Ectodermal cell (in vitro differentiated cells): ENCODE measurements at regions not wholly inside any gene's neighbourhood (a gene's known extent, or its start where the extent isn't known, plus 50 kb on each side); places are given as distances from the start of the nearest gene placed in this dataset.
A peak's percentile ranks its signal among the peaks of the same experiment; 100 is the strongest.

Experiments used
- H3K27ac ChIP-seq: 2 replicates; pipeline ENCODE4 v1.7.0; 2013; ENCODE audit warnings: mild to moderate bottlenecking, low read depth, low read length; ENCODE audit not compliant: insufficient read depth, poor library complexity, severe bottlenecking
- H3K27me3 ChIP-seq: 2 replicates; pipeline ENCODE4 v1.7.0; 2013; ENCODE audit warnings: mild to moderate bottlenecking, low read length; ENCODE audit not compliant: insufficient read depth, control insufficient read depth, poor library complexity, severe bottlenecking
- H3K36me3 ChIP-seq: one replicate; pipeline ENCODE4 v1.7.0; 2013; ENCODE audit warnings: low read length; ENCODE audit not compliant: control insufficient read depth, insufficient read depth
- H3K4me1 ChIP-seq: one replicate; pipeline ENCODE4 v1.7.0; 2013; ENCODE audit warnings: low read length; ENCODE audit not compliant: control insufficient read depth, insufficient read depth
- H3K4me3 ChIP-seq: 2 replicates; pipeline ENCODE4 v1.7.0; 2013; ENCODE audit warnings: low read depth, low read length, control low read depth; ENCODE audit not compliant: insufficient read depth
- H3K9me3 ChIP-seq: 2 replicates; pipeline ENCODE4 v1.7.0; 2013; ENCODE audit warnings: mild to moderate bottlenecking, low read length, moderate library complexity; ENCODE audit not compliant: control insufficient read depth
- WGBS, 2 experiments: methylation state at CpG; one replicate each; pipeline ENCODE4 v1.1.7; 2013; ENCODE audit warnings: missing lambda C conversion rate in 2 of 2; 5-methylcytosine and 5-hydroxymethylcytosine counted together

DNA sequence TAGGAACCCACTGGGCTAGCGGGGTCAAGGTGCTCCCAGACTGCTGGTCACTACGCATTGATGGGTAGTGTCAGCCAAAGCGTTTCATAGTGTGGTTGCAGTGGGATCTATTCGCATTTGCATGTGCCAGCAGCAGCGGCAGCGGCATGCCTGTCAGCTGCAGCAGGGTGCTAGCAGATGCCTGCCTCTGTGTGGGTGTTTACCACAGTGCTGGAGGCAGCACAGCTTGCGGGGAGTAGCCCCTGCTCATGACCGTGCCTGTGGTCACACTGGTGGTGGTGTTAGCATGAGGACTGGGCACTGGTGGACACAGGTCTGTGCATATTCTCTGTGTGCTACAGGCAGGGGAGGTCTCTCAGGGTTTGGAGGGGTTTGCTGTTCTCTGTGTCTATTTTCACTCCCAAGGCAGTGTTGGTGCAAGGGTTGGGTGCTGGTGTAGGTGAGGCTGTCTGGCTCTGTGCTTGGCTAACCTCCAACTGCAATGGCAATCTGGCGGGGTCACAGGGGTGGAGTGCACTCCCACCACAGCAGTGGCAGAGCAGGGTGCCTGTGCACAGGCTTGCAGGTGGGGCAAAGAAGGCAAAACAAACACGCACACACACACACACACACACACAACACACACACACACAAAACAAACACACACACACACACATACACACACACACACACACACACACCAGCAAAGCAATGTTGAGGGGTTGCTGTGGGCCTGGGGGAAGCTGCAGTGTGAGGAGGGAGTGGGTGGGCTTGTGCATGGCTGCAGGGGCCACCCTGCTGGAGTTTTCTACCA is 184.4 kb downstream of the GLUD2 start:
- WGBS, 2 experiments: 80 to 89% methylated on average over 9 of the region's 10 CpGs
- Histone ChIP-seq H3K27me3 (no peaks in the 10 kb centered on the region), H3K27ac (no peak overlapping the region), H3K36me3 (no peaks in the 10 kb centered on the region), H3K4me3 (no peak overlapping the region), H3K9me3 (no peaks in the 10 kb centered on the region), H3K4me1 (no peaks in the 10 kb centered on the region)

DNA sequence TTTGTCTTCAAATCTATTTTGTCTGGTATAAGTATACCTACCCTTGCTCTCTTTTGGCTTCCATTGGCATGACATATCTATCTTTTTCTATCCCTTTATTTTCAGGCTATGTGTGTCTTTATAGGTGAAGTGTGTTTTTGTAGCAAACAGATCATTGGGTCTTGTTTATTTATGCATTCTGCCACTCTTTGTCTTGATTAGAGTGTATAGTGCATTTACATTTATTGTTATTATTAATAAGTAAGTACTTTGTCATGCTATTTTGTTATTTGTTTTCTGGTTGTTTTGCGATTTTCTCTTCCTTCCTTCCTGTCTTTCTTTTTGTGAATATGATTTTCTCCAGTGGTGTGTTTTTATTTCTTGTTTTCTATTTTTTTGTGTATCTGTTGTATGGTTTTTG is 188.6 kb downstream of the GLUD2 start:
- Histone ChIP-seq H3K9me3 (no peaks in the 10 kb centered on the region), H3K27ac (no peak overlapping the region), H3K36me3 (no peaks in the 10 kb centered on the region), H3K4me1 (no peaks in the 10 kb centered on the region), H3K4me3 (no peak overlapping the region), H3K27me3 (no peaks in the 10 kb centered on the region)
- WGBS, 2 experiments: no CpG with 5 or more reads among the region's 1 CpG

DNA sequence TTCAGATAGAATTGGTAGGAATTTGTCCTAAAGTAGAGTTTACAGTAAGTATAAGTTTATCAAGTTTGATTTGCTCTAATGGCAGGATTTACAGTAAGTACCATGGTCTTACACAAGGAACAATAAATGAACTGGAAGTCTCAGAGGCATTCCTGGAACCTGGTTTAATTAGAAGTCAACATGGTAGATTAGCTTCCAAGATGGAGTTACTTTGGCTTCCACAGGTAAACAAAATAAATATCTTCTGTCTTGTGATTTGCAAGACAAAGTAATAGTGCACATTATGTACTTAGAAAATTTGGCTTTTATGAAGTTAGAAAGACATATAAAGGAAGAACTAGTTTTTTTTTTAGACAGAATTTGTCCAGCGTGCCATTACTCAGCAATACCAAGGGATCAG is 190.7 kb downstream of the GLUD2 start:
- H3K9me3 ChIP-seq: no peaks in the 10 kb centered on the region
- no peaks in the 10 kb centered on the region for H3K36me3 ChIP-seq
- no peak overlapping the region for H3K4me3 ChIP-seq
- no peaks in the 10 kb centered on the region for H3K27me3 ChIP-seq
- no peaks in the 10 kb centered on the region for H3K4me1 ChIP-seq
- WGBS, 2 experiments: 100% methylated on average over 1 of the region's 1 CpG
- no peak overlapping the region for H3K27ac ChIP-seq

DNA sequence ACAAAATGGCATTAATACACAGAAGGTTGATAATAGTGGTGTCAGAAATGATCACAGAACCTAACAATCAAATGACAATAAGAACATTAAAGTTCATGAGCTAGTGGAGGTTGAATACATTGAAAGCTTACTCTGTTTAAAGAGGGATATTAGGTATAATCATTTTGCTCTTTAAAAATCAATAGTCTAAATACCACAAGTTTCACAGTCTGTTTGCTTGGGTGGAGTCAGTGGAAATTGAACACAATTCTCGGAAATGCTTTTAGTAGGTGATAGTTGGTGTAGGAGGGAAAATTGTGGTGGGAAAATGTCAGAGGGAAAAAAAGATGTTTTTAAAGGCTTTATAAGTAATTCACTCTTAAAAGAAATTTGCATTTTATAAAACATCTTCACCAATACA is 197.1 kb downstream of the GLUD2 start:
- no peaks in the 10 kb centered on the region for H3K27me3 ChIP-seq
- H3K4me1 ChIP-seq: no peaks in the 10 kb centered on the region
- WGBS, 2 experiments: 100% methylated on average over 1 of the region's 1 CpG
- no peak overlapping the region for H3K4me3 ChIP-seq
- no peaks in the 10 kb centered on the region for H3K36me3 ChIP-seq
- H3K27ac ChIP-seq: no peak overlapping the region
- H3K9me3 ChIP-seq: no peaks in the 10 kb centered on the region

DNA sequence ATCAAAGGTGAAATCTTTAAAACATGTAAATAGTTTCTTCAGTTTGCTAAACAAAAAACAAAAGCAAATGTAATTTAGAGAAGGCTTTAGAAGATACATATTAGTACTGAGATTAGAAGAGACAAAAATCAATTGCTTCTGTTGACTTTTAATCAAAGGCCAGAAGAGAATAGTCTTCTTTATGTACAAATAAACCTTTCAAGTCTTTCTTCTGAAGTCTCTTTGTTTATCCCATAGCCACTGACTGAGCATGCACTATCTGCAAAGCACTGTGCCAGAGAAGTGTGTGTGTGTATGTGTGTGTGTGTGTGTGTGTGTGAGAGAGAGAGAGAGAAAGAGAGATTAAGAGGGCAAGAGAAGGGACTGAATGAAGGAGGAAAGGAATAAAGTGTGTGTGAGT is 198.4 kb downstream of the GLUD2 start:
- no peak overlapping the region for H3K27ac ChIP-seq
- H3K4me3 ChIP-seq: no peak overlapping the region
- no peaks in the 10 kb centered on the region for H3K36me3 ChIP-seq
- no peaks in the 10 kb centered on the region for H3K9me3 ChIP-seq
- H3K27me3 ChIP-seq: no peaks in the 10 kb centered on the region
- H3K4me1 ChIP-seq: no peaks in the 10 kb centered on the region

DNA sequence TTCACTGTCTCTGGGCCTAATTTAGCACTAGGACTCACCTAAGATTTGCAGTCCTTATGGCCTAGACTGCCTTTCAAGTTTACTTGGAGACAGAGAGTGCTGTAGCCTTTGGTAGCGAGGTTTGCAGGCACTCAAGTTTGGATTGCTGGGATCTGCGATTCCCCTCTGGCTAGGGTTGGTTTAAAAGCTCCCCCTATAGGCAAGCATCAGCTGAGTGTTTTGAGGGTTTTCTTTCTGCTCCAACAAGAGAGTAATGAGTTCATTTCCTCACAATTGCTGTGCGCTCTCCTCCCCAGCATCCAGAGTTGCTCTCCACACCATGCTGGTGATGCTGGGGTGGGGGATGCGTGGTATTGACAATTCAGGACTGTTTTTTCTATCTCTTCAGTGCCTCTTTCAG is 206.9 kb downstream of the GLUD2 start:
- Histone ChIP-seq H3K27me3 (no peaks in the 10 kb centered on the region), H3K9me3 (no peaks in the 10 kb centered on the region), H3K27ac (no peak overlapping the region), H3K4me3 (no peak overlapping the region), H3K36me3 (no peaks in the 10 kb centered on the region), H3K4me1 (no peaks in the 10 kb centered on the region)
- 64 to 90% methylated on average over 2 to 3 of the region's 4 CpGs for WGBS, 2 experiments

DNA sequence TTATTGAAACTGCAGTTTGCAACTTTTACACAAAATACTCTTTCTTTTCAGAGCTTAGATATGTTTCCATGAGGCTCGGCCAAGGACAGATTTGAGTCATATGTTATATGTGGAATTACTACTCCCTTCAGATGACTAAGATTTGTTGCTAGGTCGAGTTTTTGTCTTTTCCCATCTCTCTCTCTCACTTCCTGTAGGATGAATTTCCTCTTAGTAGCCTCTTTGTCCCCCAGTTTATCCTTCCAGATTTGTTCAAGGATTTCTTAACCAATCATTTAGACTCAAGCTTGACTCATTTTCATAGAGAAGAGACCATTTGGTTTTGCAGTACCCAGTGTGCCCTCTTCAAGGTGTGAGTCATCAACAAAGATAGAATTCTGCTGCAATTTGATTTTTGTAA is 209.2 kb downstream of the GLUD2 start:
- Histone ChIP-seq H3K4me3 (no peak overlapping the region), H3K4me1 (peaks cover 5% of the 10 kb centered on the region), H3K27me3 (no peaks in the 10 kb centered on the region), H3K36me3 (no peaks in the 10 kb centered on the region), H3K27ac (no peak overlapping the region), H3K9me3 (no peaks in the 10 kb centered on the region)
- WGBS, 2 experiments: 30 to 50% methylated on average over 1 of the region's 2 CpGs

DNA sequence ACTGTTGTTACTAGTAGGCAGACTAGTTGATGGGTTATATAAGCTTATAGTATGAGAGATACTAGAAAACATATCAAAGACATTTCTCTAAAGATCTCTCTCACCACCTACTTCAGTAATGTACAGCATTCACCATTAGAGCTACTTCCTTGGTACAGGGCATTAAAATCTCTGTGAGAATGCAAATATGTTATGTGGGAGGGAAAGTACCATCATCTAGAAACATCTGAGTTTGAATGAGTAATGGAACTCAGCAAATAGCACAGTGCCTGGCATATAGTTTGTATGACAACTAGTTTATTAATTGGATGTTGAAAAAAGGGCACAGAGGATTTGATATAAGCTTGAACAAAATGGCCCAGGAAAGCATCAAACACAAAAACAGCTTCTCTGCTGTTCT is 211.1 kb downstream of the GLUD2 start:
- H3K4me1 ChIP-seq: peaks cover 5% of the 10 kb centered on the region
- H3K4me3 ChIP-seq: no peak overlapping the region
- no peaks in the 10 kb centered on the region for H3K27me3 ChIP-seq
- no peaks in the 10 kb centered on the region for H3K36me3 ChIP-seq
- H3K9me3 ChIP-seq: no peaks in the 10 kb centered on the region
- H3K27ac ChIP-seq: no peak overlapping the region

DNA sequence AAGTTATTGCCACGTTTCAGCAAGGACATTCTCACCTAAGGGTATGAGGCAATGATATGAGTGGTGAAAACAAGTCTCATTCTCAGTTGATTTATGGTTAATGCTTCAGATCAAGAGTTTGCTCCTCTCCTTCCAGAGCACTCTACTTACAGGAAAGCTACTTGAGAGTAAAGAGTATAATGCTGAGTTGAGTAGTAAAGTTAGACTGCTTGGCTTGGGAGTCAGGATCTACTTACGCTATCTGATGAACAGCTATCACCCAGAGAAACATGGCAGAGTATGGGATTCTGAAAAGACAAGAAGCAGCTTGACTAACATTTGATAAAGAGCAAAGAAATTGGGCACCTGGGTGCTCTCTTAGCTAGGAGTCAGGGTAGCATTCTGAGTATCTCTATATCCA is 211.8 kb downstream of the GLUD2 start:
- Histone ChIP-seq H3K27ac (no peak overlapping the region), H3K4me3 (no peak overlapping the region), H3K9me3 (no peaks in the 10 kb centered on the region), H3K27me3 (no peaks in the 10 kb centered on the region), H3K4me1 (peaks cover 5% of the 10 kb centered on the region), H3K36me3 (no peaks in the 10 kb centered on the region)
- 92 to 93% methylated on average over 2 of the region's 2 CpGs for WGBS, 2 experiments

DNA sequence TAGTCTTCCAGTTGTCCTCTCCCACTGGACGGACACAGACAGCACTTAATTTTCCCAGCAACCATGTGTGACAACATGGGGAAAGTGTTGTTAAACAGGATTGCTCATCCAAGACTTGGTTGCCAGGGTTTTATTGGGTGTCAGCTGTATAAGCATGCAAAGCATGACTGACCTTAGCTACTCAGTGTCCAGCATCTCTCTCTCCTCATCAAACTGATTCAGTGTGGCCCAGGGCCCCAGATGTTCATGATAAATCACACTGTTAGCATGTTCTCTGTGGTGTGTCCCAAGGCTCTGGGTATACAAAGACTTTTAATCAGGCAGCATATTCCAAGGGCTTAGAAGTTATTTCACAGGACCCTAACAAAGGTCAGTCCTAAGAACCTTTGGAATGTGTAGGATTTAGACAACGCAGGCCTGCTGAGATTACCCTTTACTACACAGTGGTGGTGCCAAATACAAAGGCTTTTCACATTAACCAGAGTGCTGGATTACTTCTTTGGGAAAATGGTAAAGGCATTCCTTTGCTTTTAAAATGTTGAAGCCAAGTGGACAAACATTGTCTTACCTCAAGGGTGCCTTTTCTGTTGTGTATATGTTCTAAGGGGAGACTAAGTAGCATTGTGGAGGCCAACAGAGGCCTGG is 213.3 kb downstream of the GLUD2 start:
- Histone ChIP-seq H3K27ac (peak overlapping the region; percentile 26), H3K9me3 (no peaks in the 10 kb centered on the region)
- 58 to 100% methylated on average over 1 to 2 of the region's 2 CpGs for WGBS, 2 experiments

More for the DNA sequence above, 213.3 kb downstream of the GLUD2 start:
- Histone ChIP-seq H3K27me3 (no peaks in the 10 kb centered on the region), H3K4me3 (no peak overlapping the region), H3K36me3 (no peaks in the 10 kb centered on the region), H3K4me1 (peaks cover 5% of the 10 kb centered on the region)
